ENCODE measurements at regions not wholly inside any gene's neighbourhood (a gene's known extent, or its start where the extent isn't known, plus 50 kb on each side); places are given as distances from the start of the nearest gene placed in this dataset.

DNA sequence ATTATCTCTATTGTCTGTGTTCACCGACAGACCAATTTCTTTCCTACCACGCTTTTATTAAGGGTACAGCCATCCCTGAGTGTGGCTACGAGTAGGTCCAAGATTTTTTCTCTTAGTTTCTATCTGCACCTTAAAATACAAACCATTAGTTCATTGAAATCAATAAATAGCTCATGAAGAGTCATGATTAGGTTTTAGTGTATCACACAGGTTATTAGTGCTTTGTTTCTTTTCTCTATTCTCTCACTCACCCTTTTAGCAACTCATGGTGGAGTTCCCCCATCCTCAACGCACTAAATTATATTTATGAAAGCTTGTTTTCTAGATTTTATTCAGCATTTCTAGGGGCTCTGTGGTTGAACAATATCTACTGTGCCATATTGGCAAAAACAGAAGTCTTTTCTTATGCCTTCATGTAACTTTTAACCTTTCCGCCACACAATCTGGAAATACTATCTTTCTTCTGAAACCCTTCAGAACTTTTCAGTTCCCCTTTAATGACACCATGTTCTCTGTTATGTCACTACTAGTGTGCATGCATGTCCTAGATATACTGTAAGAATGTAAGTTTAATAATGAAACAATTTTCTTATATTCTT, 128.2 kb upstream of the LAMA2 start:
- H3K27me3 ChIP-seq (ENCODE audit: insufficient read depth, low read length): no peaks in the 10 kb centered on the region
- H3K4me3 ChIP-seq (ENCODE audit: low read depth, low read length): no peak overlapping the region
- H2BK12ac ChIP-seq (ENCODE audit: low read length): no peak overlapping the region
- H3K79me2 ChIP-seq (ENCODE audit: control insufficient read depth, insufficient read depth, low read length, poor library complexity): no peaks in the 10 kb centered on the region
- H3K9ac ChIP-seq (ENCODE audit: low read length): no peak overlapping the region
- H3K27ac ChIP-seq (ENCODE audit: low read depth, low read length): no peak overlapping the region
- no peak overlapping the region for H3K14ac ChIP-seq (ENCODE audit: low read length)
- no peak overlapping the region for H2BK120ac ChIP-seq (ENCODE audit: insufficient read depth, low read length, poor library complexity)
- no peak overlapping the region for H4K8ac ChIP-seq (ENCODE audit: low read depth, low read length)
- no peaks in the 10 kb centered on the region for H3K79me1 ChIP-seq (ENCODE audit: low read length)
- H3K4ac ChIP-seq (ENCODE audit: low read depth, low read length): no peak overlapping the region
- H4K91ac ChIP-seq (ENCODE audit: low read depth, low read length): no peak overlapping the region
- H3K23ac ChIP-seq (ENCODE audit: low read length): no peak overlapping the region
- no peak overlapping the region for H4K12ac ChIP-seq (ENCODE audit: low read depth, low read length)
- no peak overlapping the region for H3K4me2 ChIP-seq (ENCODE audit: low read length)
- no peaks in the 10 kb centered on the region for H3K9me3 ChIP-seq (ENCODE audit: insufficient read depth, low read depth, low read length)
- H2BK5ac ChIP-seq (ENCODE audit: low read depth, low read length, poor library complexity): no peak overlapping the region
- no peak overlapping the region for H2AFZ ChIP-seq (ENCODE audit: insufficient read depth, low read length, poor library complexity)
- H2AK5ac ChIP-seq (ENCODE audit: low read length): no peak overlapping the region
- no peaks in the 10 kb centered on the region for H3K36me3 ChIP-seq (ENCODE audit: control insufficient read depth in 1 of 2, insufficient read depth in 2 of 2, low read length in 2 of 2)
- H3K4me1 ChIP-seq (ENCODE audit: control insufficient read depth in 1 of 2, insufficient read depth in 2 of 2, low read length in 2 of 2): no peaks in the 10 kb centered on the region
- WGBS (ENCODE audit: extremely low coverage, insufficient coverage, insufficient read length): no CpG with 5 or more reads among the region's 5 CpGs
- no peak overlapping the region for H3K18ac ChIP-seq (ENCODE audit: low read length)
- DNase-seq: no peak

DNA sequence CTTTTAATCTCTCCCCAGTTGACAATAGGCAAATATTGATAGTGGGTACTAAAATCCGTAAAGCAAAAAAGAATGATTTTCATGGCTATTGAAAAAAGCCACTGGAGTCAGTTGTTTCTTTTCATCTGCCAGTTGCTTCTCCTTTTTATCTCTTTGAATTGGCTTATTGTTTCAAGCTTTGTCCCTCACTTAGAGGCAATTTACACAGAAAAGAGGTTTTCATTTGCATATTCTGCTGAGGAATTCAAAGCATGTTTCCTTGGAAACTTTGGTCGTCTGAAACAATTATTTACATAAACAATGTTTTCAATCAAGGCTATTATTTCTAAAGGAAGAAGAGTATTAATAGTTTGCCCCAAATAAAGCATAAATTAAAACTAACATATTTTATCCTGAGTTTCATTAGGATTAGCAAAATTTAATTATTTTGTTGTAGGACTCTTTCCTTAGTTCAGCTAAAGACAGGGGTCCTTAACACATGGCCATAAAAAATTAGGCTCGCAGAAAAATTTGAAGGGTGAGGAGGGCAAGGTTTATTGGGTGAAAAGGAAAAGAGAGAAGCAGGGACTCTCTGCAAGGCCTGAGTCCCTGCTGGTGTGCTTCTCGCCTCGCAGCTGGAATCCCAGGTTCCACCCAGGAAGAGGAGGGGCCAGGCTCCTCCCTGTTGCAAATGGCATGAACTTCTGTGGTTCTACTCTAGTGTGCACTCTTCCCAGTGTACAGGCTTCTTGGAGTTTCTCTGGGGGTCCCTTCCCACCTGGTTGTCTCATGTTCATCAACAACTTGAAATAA, 138.8 kb upstream of the LAMA2 start:
- Histone ChIP-seq H3K27ac (ENCODE audit: low read depth, low read length) (no peak overlapping the region), H3K27me3 (ENCODE audit: insufficient read depth, low read length) (no peaks in the 10 kb centered on the region), H3K36me3 (ENCODE audit: control insufficient read depth in 1 of 2, insufficient read depth in 2 of 2, low read length in 2 of 2) (no peaks in the 10 kb centered on the region), H2AK5ac (ENCODE audit: low read length) (no peak overlapping the region), H3K14ac (ENCODE audit: low read length) (no peak overlapping the region), H4K8ac (ENCODE audit: low read depth, low read length) (no peak overlapping the region), H3K18ac (ENCODE audit: low read length) (no peak overlapping the region), H2BK12ac (ENCODE audit: low read length) (no peak overlapping the region), H2BK120ac (ENCODE audit: insufficient read depth, low read length, poor library complexity) (no peak overlapping the region), H3K79me1 (ENCODE audit: low read length) (no peaks in the 10 kb centered on the region), H3K9me3 (ENCODE audit: insufficient read depth, low read depth, low read length) (peaks cover 3% of the 10 kb centered on the region), H2BK5ac (ENCODE audit: low read depth, low read length, poor library complexity) (no peak overlapping the region), H3K4ac (ENCODE audit: low read depth, low read length) (no peak overlapping the region), H4K91ac (ENCODE audit: low read depth, low read length) (no peak overlapping the region), H4K12ac (ENCODE audit: low read depth, low read length) (no peak overlapping the region), H2AFZ (ENCODE audit: insufficient read depth, low read length, poor library complexity) (peak overlapping the region; percentile 71), H3K79me2 (ENCODE audit: control insufficient read depth, insufficient read depth, low read length, poor library complexity) (no peaks in the 10 kb centered on the region), H3K4me1 (ENCODE audit: control insufficient read depth in 1 of 2, insufficient read depth in 2 of 2, low read length in 2 of 2) (no peaks in the 10 kb centered on the region), H3K23ac (ENCODE audit: low read length) (no peak overlapping the region), H3K4me2 (ENCODE audit: low read length) (no peak overlapping the region), H3K4me3 (ENCODE audit: low read depth, low read length) (no peak overlapping the region), H3K9ac (ENCODE audit: low read length) (no peak overlapping the region)
- no peak for DNase-seq
- WGBS (ENCODE audit: extremely low coverage, insufficient coverage, insufficient read length): no CpG with 5 or more reads among the region's 5 CpGs

DNA sequence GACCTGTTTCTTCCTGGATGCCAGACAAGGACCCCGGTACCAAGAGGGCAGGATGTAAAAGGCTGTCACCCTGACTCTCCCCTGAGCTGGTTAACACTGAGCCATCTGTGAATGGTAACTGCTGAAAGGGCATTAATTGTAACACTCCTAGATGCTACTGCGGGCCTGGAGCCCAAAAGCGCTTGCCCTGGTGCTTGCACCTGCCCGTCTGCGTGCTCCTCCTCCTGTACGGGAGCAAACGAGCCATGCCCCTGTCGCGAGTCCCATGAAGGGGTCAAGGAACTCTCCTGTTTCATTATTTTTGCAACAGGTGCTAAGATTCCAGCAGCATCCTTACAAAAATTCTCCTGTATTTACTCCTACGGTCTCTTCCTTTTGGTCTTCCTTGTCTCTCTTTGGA, 140.0 kb upstream of the LAMA2 start:
- Histone ChIP-seq H3K36me3 (ENCODE audit: control insufficient read depth in 1 of 2, insufficient read depth in 2 of 2, low read length in 2 of 2) (no peaks in the 10 kb centered on the region), H3K9ac (ENCODE audit: low read length) (no peak overlapping the region), H2BK5ac (ENCODE audit: low read depth, low read length, poor library complexity) (no peak overlapping the region), H2BK120ac (ENCODE audit: insufficient read depth, low read length, poor library complexity) (no peak overlapping the region), H2BK12ac (ENCODE audit: low read length) (no peak overlapping the region), H3K9me3 (ENCODE audit: insufficient read depth, low read depth, low read length) (peaks cover 3% of the 10 kb centered on the region), H4K12ac (ENCODE audit: low read depth, low read length) (no peak overlapping the region), H3K4me1 (ENCODE audit: control insufficient read depth in 1 of 2, insufficient read depth in 2 of 2, low read length in 2 of 2) (peaks cover 0 to 2% of the 10 kb centered on the region in 2 experiments), H4K91ac (ENCODE audit: low read depth, low read length) (no peak overlapping the region), H3K27ac (ENCODE audit: low read depth, low read length) (no peak overlapping the region), H3K14ac (ENCODE audit: low read length) (no peak overlapping the region), H3K4me3 (ENCODE audit: low read depth, low read length) (no peak overlapping the region), H3K79me2 (ENCODE audit: control insufficient read depth, insufficient read depth, low read length, poor library complexity) (no peaks in the 10 kb centered on the region), H2AK5ac (ENCODE audit: low read length) (no peak overlapping the region), H3K4ac (ENCODE audit: low read depth, low read length) (no peak overlapping the region), H3K79me1 (ENCODE audit: low read length) (no peaks in the 10 kb centered on the region), H3K4me2 (ENCODE audit: low read length) (no peak overlapping the region), H3K18ac (ENCODE audit: low read length) (no peak overlapping the region), H3K23ac (ENCODE audit: low read length) (no peak overlapping the region), H3K27me3 (ENCODE audit: insufficient read depth, low read length) (no peaks in the 10 kb centered on the region), H2AFZ (ENCODE audit: insufficient read depth, low read length, poor library complexity) (no peak overlapping the region), H4K8ac (ENCODE audit: low read depth, low read length) (no peak overlapping the region)
- no peak for DNase-seq
- no CpG with 5 or more reads among the region's 10 CpGs for WGBS (ENCODE audit: extremely low coverage, insufficient coverage, insufficient read length)

DNA sequence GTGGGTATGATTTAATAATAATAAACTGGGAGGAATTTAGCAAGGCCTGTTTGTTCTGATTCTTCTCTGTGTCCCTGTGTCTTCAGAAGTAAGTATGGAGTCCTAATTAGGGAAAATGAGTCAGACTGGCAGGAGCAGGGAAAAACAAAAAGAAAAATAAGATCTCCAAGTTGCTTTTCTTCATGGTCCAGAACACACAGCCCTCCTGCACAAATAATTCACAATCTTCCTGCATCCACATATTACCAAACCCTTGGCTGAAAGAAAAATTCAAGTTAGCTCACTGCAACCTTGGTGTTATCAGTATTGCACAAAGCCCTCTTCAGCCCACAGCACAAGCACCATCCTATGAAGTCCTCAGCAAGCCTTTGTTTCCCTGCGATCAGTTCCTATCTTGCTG, 142.0 kb upstream of the LAMA2 start:
- Histone ChIP-seq H2AK5ac (ENCODE audit: low read length) (no peak overlapping the region), H3K4me3 (ENCODE audit: low read depth, low read length) (no peak overlapping the region), H2BK5ac (ENCODE audit: low read depth, low read length, poor library complexity) (no peak overlapping the region), H3K4me1 (ENCODE audit: control insufficient read depth in 1 of 2, insufficient read depth in 2 of 2, low read length in 2 of 2) (peaks cover 0 to 2% of the 10 kb centered on the region in 2 experiments), H3K9me3 (ENCODE audit: insufficient read depth, low read depth, low read length) (peaks cover 3% of the 10 kb centered on the region), H2AFZ (ENCODE audit: insufficient read depth, low read length, poor library complexity) (no peak overlapping the region), H3K79me1 (ENCODE audit: low read length) (no peaks in the 10 kb centered on the region), H3K14ac (ENCODE audit: low read length) (no peak overlapping the region), H2BK120ac (ENCODE audit: insufficient read depth, low read length, poor library complexity) (no peak overlapping the region), H3K27me3 (ENCODE audit: insufficient read depth, low read length) (no peaks in the 10 kb centered on the region), H2BK12ac (ENCODE audit: low read length) (no peak overlapping the region), H3K79me2 (ENCODE audit: control insufficient read depth, insufficient read depth, low read length, poor library complexity) (no peaks in the 10 kb centered on the region), H4K91ac (ENCODE audit: low read depth, low read length) (no peak overlapping the region), H3K4ac (ENCODE audit: low read depth, low read length) (no peak overlapping the region), H3K18ac (ENCODE audit: low read length) (no peak overlapping the region), H3K9ac (ENCODE audit: low read length) (no peak overlapping the region), H4K12ac (ENCODE audit: low read depth, low read length) (no peak overlapping the region), H3K4me2 (ENCODE audit: low read length) (no peak overlapping the region), H3K23ac (ENCODE audit: low read length) (no peak overlapping the region), H3K27ac (ENCODE audit: low read depth, low read length) (no peak overlapping the region), H4K8ac (ENCODE audit: low read depth, low read length) (no peak overlapping the region), H3K36me3 (ENCODE audit: control insufficient read depth in 1 of 2, insufficient read depth in 2 of 2, low read length in 2 of 2) (no peaks in the 10 kb centered on the region)
- WGBS (ENCODE audit: extremely low coverage, insufficient coverage, insufficient read length): no CpG with 5 or more reads among the region's 1 CpG
- DNase-seq: peak; percentile 10 to 77
